ENCODE measurements at regions not wholly inside any gene's neighbourhood (a gene's known extent, or its start where the extent isn't known, plus 50 kb on each side); places are given as distances from the start of the nearest gene placed in this dataset.
"Not testable (repeated sequence)": the region's sequence is repeated elsewhere in the genome, so short reads cannot be mapped to it uniquely, and the experiment has no call there.

- no peak for DNase-seq
Observed at GRCh38 chr4:26218677-26219605, 101.9 kb upstream of the RBPJ start.

GRCh38 chr4:26220696-26221095 is 100.1 kb upstream of the RBPJ start:
- DNase-seq, result no peak

GRCh38 chr4:26223155-26223554 is 97.7 kb upstream of the RBPJ start:
- DNase-seq, result no peak

GRCh38 chr4:26226629-26227376 is 94.0 kb upstream of the RBPJ start:
- peak; percentile 21 for DNase-seq

GRCh38 chr4:26227601-26228229 is 93.1 kb upstream of the RBPJ start:
- no peak for DNase-seq

- DNase-seq, result no peak
Observed at GRCh38 chr4:26228883-26229282, 91.9 kb upstream of the RBPJ start.

GRCh38 chr4:26229974-26230373 is 90.8 kb upstream of the RBPJ start:
- DNase-seq, result no peak

GRCh38 chr4:26233350-26233749 is 87.5 kb upstream of the RBPJ start:
- no peak for DNase-seq

GRCh38 chr4:26235500-26235899 is 85.3 kb upstream of the RBPJ start:
- no peak for DNase-seq

- no peak for DNase-seq
Observed at GRCh38 chr4:26237916-26238315, 82.9 kb upstream of the RBPJ start.

GRCh38 chr4:26238426-26238777 is 82.4 kb upstream of the RBPJ start:
- peak; percentile 41 for DNase-seq

- peak; percentile 41 for DNase-seq
Observed at GRCh38 chr4:26238778-26239679, 81.8 kb upstream of the RBPJ start.

- DNase-seq, result no peak
Observed at GRCh38 chr4:26239801-26240200, 81.0 kb upstream of the RBPJ start.

GRCh38 chr4:26241179-26241578 is 79.6 kb upstream of the RBPJ start:
- no peak for DNase-seq

GRCh38 chr4:26242451-26242850 is 78.4 kb upstream of the RBPJ start:
- DNase-seq, result no peak

- not testable (repeated sequence) for DNase-seq
Observed at GRCh38 chr4:26244138-26244537, 76.7 kb upstream of the RBPJ start.

GRCh38 chr4:26248647-26249046 is 72.2 kb upstream of the RBPJ start:
- DNase-seq, result peak; percentile 15

- no peak for DNase-seq
Observed at GRCh38 chr4:26252349-26253025, 68.3 kb upstream of the RBPJ start.

GRCh38 chr4:26253968-26254367 is 66.8 kb upstream of the RBPJ start:
- no peak for DNase-seq

GRCh38 chr4:26255989-26256388 is 64.8 kb upstream of the RBPJ start:
- DNase-seq, result no peak

GRCh38 chr4:26257444-26257843 is 63.4 kb upstream of the RBPJ start:
- not testable (repeated sequence) for DNase-seq

- no peak for DNase-seq
Observed at GRCh38 chr4:26257850-26258249, 63.0 kb upstream of the RBPJ start.
